K562 (cell line): ENCODE measurements at regions not wholly inside any gene's neighbourhood (a gene's known extent, or its start where the extent isn't known, plus 50 kb on each side); places are given as distances from the start of the nearest gene placed in this dataset.

Source experiments
- ATAC-seq: fragments of 200-7000 bp; cut with Tn5 transposase; 3 replicates; pipeline ENCODE4 v1.9.1; 2020; ENCODE audit warnings: moderate library complexity
- BruUV-seq: library from RNA; stranded (reverse); fragments of 400-500 nt; replicated peaks from 2 replicates; lab custom pipeline; 2021; lab: Mats Ljungman, UMichigan
- CTCF ChIA-PET: fragments of 300-600 bp; formaldehyde crosslinking; extraction: SDS; loops from one replicate; lab custom pipeline; 2021; ENCODE audit warnings: low intra/inter-chr PET ratio; lab: Yijun Ruan, JAX
- POLR2A ChIA-PET: fragments of 300-600, 350-650 bp; sonication (Branson Sonifier 250); formaldehyde crosslinking; extraction: SDS; loops from one replicate; lab custom pipeline; 2021; ENCODE audit warnings: antibody characterized with exemption, inconsistent platforms; lab: Yijun Ruan, JAX
- DNase-seq, 4 experiments: peaks; one replicate each; pipeline versions ENCODE4 v3.0.0 to v3.0.0-alpha.2; 2011 to 2018; ENCODE audit warnings: low spot score in 3 of 4, mixed read lengths in 3 of 4; ENCODE audit errors: extremely low read depth in 1 of 4
- FAIRE-seq: peaks from 2 replicates; lab custom pipeline; 2011; peaks lifted over from hg19 to GRCh38; lab: Jason Lieb, UNC
- H2AFZ ChIP-seq: 2 replicates; pipeline ENCODE4 v1.6.0; 2011; ENCODE audit warnings: low read depth, low read length, control low read depth, inconsistent platforms
- H3K27ac ChIP-seq: fragments of 200-600 bp; 3 replicates; pipeline ENCODE4 v1.8.0; 2011; ENCODE audit warnings: low read depth, mild to moderate bottlenecking, control low read depth, inconsistent platforms, low read length, moderate library complexity, mixed read lengths; ENCODE audit errors: extremely low read depth
- H3K27me3 ChIP-seq, 2 experiments: fragments of 300-600 bp in 1 of 2; 2 replicates in 1 of 2; 3 replicates in 1 of 2; pipeline versions ENCODE4 v1.6.0 to v1.8.0; 2011; ENCODE audit warnings: inconsistent platforms in 2 of 2, low read length in 2 of 2, mild to moderate bottlenecking in 1 of 2, mixed read lengths in 1 of 2, moderate library complexity in 1 of 2; ENCODE audit not compliant: control insufficient read depth in 2 of 2, insufficient read depth in 2 of 2
- H3K36me3 ChIP-seq: fragments of 300-600 bp; 3 replicates; pipeline ENCODE4 v1.8.0; 2011; ENCODE audit warnings: mild to moderate bottlenecking, low read length, inconsistent platforms; ENCODE audit not compliant: control insufficient read depth, insufficient read depth
- H3K4me1 ChIP-seq, 2 experiments: fragments of 200-600 bp in 1 of 2; replicated peaks in 1 of 2; 2 replicates in 1 of 2; 3 replicates in 1 of 2; pipeline versions ENCODE4 v1.5.1 to v1.8.0; 2011; ENCODE audit warnings: inconsistent platforms in 2 of 2, low read length in 2 of 2, mild to moderate bottlenecking in 1 of 2, mixed read lengths in 1 of 2, moderate library complexity in 1 of 2; ENCODE audit not compliant: control insufficient read depth in 2 of 2, insufficient read depth in 2 of 2
- H3K4me2 ChIP-seq: 2 replicates; pipeline ENCODE4 v1.6.1; 2011; ENCODE audit warnings: low read length, control low read depth, inconsistent platforms, mixed read lengths; ENCODE audit not compliant: insufficient read depth
- H3K4me3 ChIP-seq: fragments of 200-600 bp; sonication (generic), shearing (Covaris generic); 2 replicates; pipeline ENCODE4 v1.5.1; 2016; ENCODE audit warnings: control low read depth, inconsistent platforms
- H3K79me2 ChIP-seq: fragments of 200-600 bp; 3 replicates; pipeline ENCODE4 v1.8.0; 2011; ENCODE audit warnings: low read length, inconsistent platforms; ENCODE audit not compliant: control insufficient read depth, insufficient read depth
- H3K9ac ChIP-seq, 2 experiments: 2 replicates each; pipeline versions ENCODE4 v1.6.0 to v1.6.1; 2011; ENCODE audit warnings: low read depth in 2 of 2, low read length in 2 of 2, control low read depth in 1 of 2, inconsistent platforms in 1 of 2, mild to moderate bottlenecking in 1 of 2, mixed read lengths in 1 of 2; ENCODE audit not compliant: insufficient read depth in 1 of 2
- H3K9me1 ChIP-seq: one replicate; pipeline ENCODE4 v1.6.0; 2011; ENCODE audit warnings: inconsistent platforms, mild to moderate bottlenecking, low read length, moderate library complexity; ENCODE audit not compliant: control insufficient read depth, insufficient read depth
- H3K9me3 ChIP-seq: replicated peaks from 2 replicates; pipeline ENCODE4 v1.5.1; 2011; ENCODE audit warnings: low read depth, low read length, inconsistent platforms; ENCODE audit not compliant: control insufficient read depth, insufficient read depth
- H4K20me1 ChIP-seq: replicated peaks from 2 replicates; pipeline ENCODE4 v1.6.1; 2011; ENCODE audit warnings: low read length, inconsistent platforms, mixed read lengths; ENCODE audit not compliant: control insufficient read depth, insufficient read depth
- ARHGAP35 ChIP-seq: fragments of 450-650 bp; IDR thresholded peaks from 2 replicates; pipeline ENCODE4 v1.6.1; 2018; ENCODE audit not compliant: partially characterized antibody
- CHAMP1 ChIP-seq: fragments of 450-650 bp; IDR thresholded peaks from 2 replicates; pipeline ENCODE4 v1.6.1; 2016; ENCODE audit warnings: mild to moderate bottlenecking
- ESRRB ChIP-seq: fragments of 250-450 bp; sonication (Bioruptor Pico); IDR thresholded peaks from 2 replicates; pipeline ENCODE4 v1.5.0; 2020; ENCODE audit warnings: mild to moderate bottlenecking, moderate library complexity, borderline replicate concordance
- EWSR1 ChIP-seq: fragments of 450-650 bp; IDR thresholded peaks from 2 replicates; pipeline ENCODE4 v1.6.1; 2018; ENCODE audit warnings: borderline replicate concordance, mild to moderate bottlenecking, low read depth, moderate library complexity; ENCODE audit not compliant: partially characterized antibody
- IFI16 ChIP-seq: fragments of 250-450 bp; sonication (Bioruptor Pico); IDR thresholded peaks from 2 replicates; pipeline ENCODE4 v2.1.2; 2022; ENCODE audit warnings: mild to moderate bottlenecking, inconsistent platforms
- NCOA4 ChIP-seq: fragments of 450-650 bp; IDR thresholded peaks from 2 replicates; pipeline ENCODE4 v1.6.1; 2018; ENCODE audit warnings: mild to moderate bottlenecking; ENCODE audit not compliant: partially characterized antibody
- OTX1 ChIP-seq: fragments of 450-650 bp; formaldehyde crosslinking; IDR thresholded peaks from 2 replicates; pipeline ENCODE4 v1.4.0; 2022; ENCODE audit warnings: mild to moderate bottlenecking
- SMARCB1 ChIP-seq: IDR thresholded peaks from 2 replicates; pipeline ENCODE4 v1.6.1; 2011; ENCODE audit warnings: improper control_type of control experiment, low read depth; ENCODE audit not compliant: insufficient read length
- SREBF1 ChIP-seq: fragments of 150-350 bp; IDR thresholded peaks from 2 replicates; pipeline ENCODE4 v1.6.1; 2014; ENCODE audit warnings: antibody characterized with exemption, low read depth, low read length, borderline replicate concordance
- TFAM ChIP-seq: fragments of 250-450 bp; sonication (Bioruptor Pico); conservative IDR thresholded peaks from 2 replicates; pipeline ENCODE4 v1.5.0; 2021; ENCODE audit warnings: mild to moderate bottlenecking, moderate library complexity
- ZFP36 ChIP-seq: fragments of 150-350 bp; IDR thresholded peaks from 2 replicates; pipeline ENCODE4 v1.6.1; 2018; ENCODE audit warnings: low read length, low read depth; ENCODE audit not compliant: partially characterized antibody
- ZNF143 ChIP-seq: sonication (generic); formaldehyde crosslinking; IDR thresholded peaks from 2 replicates; pipeline ENCODE4 v1.9.0; 2022; ENCODE audit warnings: mild to moderate bottlenecking, missing genetic modification reagents
- ZNF76 ChIP-seq: fragments of 250-450 bp; sonication (Bioruptor Pico); IDR thresholded peaks from 2 replicates; pipeline ENCODE4 v1.4.0; 2020; ENCODE audit warnings: mild to moderate bottlenecking, moderate library complexity, borderline replicate concordance
- WGBS: fragments of 100-300 bp; shearing (Covaris generic); methylation state at CpG from one replicate; pipeline ENCODE4 v1.1.6; 2016; ENCODE audit warnings: low coverage, mixed read lengths; ENCODE audit not compliant: insufficient coverage; ENCODE audit errors: missing lambda C conversion rate; 5-methylcytosine and 5-hydroxymethylcytosine counted together
- in situ Hi-C: fragments of 300-500 bp; cut with MboI; formaldehyde crosslinking; loops from 4 replicates; pipeline ENCODE4 v1.15.0; 2018; ENCODE audit warnings: inconsistent platforms, mixed read lengths
- intact Hi-C: fragments of 100-400 bp; cut with micrococcal nuclease; formaldehyde crosslinking; loops from 2 replicates; pipeline ENCODE4 v1.14.2; 2022

GRCh38 chr15:39429898-39430357, 151.0 kb upstream of the THBS1 start:
- no peak for FAIRE-seq
- no peak for DNase-seq
- ATAC-seq: no peak
- peak overlapping the region; percentile 67; the same call in 1 of the 2 replicates for H2AFZ ChIP-seq
- H3K9ac ChIP-seq: no peak overlapping the region
- H3K4me2 ChIP-seq: no peak overlapping the region
- in situ Hi-C loops (no loop called here), intact Hi-C loops (loop anchor here (10.0 kb wide), 1 partner anchor 255 kb away; no protein-coding TSS in a partner anchor)
- peaks cover 0 to 4% of the 10 kb centered on the region in 2 experiments; a peak in 3 of 5 replicates for H3K27me3 ChIP-seq
- WGBS: 2% methylated on average over 3 of the region's 3 CpGs
- peaks cover 0 to 15% of the 10 kb centered on the region in 2 experiments; a peak in 4 of 5 replicates for H3K4me1 ChIP-seq
- H3K27ac ChIP-seq: no peak overlapping the region
- CTCF ChIA-PET: no interaction called here
- no peaks in the 10 kb centered on the region for H3K36me3 ChIP-seq
- peaks cover 4% of the 10 kb centered on the region for H3K9me1 ChIP-seq
- H3K4me3 ChIP-seq: no peak overlapping the region
- BruUV-seq: no TSS peak
- H4K20me1 ChIP-seq: no peaks in the 10 kb centered on the region
- no peak for TF ChIP-seq EWSR1
- TF ChIP-seq ZFP36: no peak
- no peak for TF ChIP-seq ESRRB (CRISPR knock-in tag)
- TF ChIP-seq TFAM (CRISPR knock-in tag): no peak
- no peak for TF ChIP-seq OTX1 (CRISPR knock-in tag)
- TF ChIP-seq CHAMP1: no peak
- TF ChIP-seq SMARCB1: no peak
- TF ChIP-seq ZNF143: no peak
- no peak for TF ChIP-seq ARHGAP35
- TF ChIP-seq NCOA4: no peak
- TF ChIP-seq SREBF1: no peak
- TF ChIP-seq IFI16 (CRISPR knock-in tag): no peak
- no peak for TF ChIP-seq ZNF76 (CRISPR knock-in tag)
- H3K79me2 ChIP-seq: no peaks in the 10 kb centered on the region
- no peaks in the 10 kb centered on the region for H3K9me3 ChIP-seq
- POLR2A ChIA-PET: no interaction called here
